ENCODE measurements at regions not wholly inside any gene's neighbourhood (a gene's known extent, or its start where the extent isn't known, plus 50 kb on each side); places are given as distances from the start of the nearest gene placed in this dataset.

DNA sequence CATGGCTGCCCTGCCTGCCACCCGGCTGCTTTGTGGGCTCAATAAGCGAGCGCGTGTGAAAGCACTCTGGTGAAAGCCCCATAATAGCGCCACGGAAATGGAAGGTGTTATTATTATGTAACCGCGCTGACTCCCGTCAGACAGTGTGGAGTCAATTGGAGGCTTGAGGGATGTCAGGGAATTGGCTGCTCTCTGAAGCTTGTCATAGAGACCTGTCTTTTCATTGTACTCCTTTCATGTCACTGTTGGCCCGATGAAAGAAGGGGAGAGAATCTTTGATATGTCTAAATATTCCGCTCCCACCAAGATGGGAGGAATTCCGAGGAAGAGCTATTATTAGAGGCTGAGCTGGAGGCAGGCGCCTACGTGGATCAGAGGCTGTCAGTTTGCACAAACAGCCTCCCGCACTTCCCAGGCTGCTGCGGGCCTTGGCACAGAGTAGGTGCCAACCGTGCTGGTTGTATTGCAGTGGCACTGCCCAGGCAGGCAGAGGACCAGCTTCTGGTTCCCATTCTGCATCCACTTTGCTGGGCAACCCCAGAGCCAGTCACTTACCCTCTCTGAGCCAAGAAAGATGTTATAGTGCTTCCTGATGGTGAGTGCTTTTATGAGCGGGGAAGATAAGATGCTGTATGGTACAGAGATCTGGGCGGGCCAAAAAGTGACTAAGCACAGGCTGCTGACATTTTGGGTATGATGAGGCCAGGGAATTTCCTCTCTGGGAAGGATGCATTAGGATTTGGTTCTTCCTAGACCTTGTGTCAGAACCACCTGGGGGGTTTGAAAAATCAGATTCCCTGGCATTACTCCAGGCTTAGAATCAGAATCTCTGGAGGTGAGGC, 151.4 kb downstream of the RPS24 start:
- Histone ChIP-seq H3K27ac (no peak overlapping the region), H3K9me3 (no peaks in the 10 kb centered on the region), H3K4me1 (ENCODE audit: insufficient read depth) (no peaks in the 10 kb centered on the region), H3K27me3 (no peaks in the 10 kb centered on the region), H3K4me3 (no peak overlapping the region), H3K36me3 (no peaks in the 10 kb centered on the region)
- DNase-seq: no peak
- intact Hi-C loops (cut with DNase I): no loop called here
- TF ChIP-seq POLR2A (IDR thresholded peaks at IDR 0.05) (no peak), EP300 (IDR thresholded peaks at IDR 0.05) (no peak)
- TF ChIP-seq, protein P1, sequence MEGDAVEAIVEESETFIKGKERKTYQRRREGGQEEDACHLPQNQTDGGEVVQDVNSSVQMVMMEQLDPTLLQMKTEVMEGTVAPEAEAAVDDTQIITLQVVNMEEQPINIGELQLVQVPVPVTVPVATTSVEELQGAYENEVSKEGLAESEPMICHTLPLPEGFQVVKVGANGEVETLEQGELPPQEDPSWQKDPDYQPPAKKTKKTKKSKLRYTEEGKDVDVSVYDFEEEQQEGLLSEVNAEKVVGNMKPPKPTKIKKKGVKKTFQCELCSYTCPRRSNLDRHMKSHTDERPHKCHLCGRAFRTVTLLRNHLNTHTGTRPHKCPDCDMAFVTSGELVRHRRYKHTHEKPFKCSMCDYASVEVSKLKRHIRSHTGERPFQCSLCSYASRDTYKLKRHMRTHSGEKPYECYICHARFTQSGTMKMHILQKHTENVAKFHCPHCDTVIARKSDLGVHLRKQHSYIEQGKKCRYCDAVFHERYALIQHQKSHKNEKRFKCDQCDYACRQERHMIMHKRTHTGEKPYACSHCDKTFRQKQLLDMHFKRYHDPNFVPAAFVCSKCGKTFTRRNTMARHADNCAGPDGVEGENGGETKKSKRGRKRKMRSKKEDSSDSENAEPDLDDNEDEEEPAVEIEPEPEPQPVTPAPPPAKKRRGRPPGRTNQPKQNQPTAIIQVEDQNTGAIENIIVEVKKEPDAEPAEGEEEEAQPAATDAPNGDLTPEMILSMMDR (IDR thresholded peaks at IDR 0.05): no peak
- WGBS, 3 donors: 86 to 89% (median 89%) methylated on average over 19 of the region's 19 CpGs

DNA sequence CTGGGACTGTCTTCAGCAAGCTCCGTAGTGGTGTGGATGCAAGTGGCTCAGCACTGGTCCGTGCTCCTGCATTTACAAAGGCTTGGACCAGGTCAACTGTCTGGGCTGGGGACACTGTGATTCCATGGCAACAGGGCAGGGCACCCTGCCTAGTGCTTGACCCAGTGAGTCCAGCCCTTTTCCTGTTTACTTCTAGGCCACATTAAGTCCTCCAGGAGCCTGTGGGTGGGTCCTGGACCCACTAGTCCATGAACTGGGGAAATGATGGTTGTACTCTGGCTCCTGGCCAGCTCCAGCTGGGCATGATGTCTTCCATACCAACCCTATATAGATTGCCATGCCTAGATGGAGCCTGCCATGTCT, 152.0 kb downstream of the RPS24 start:
- no peaks in the 10 kb centered on the region for H3K27me3 ChIP-seq
- no peaks in the 10 kb centered on the region for H3K9me3 ChIP-seq
- TF ChIP-seq, protein P1 (IDR thresholded peaks at IDR 0.05): no peak
- TF ChIP-seq POLR2A (IDR thresholded peaks at IDR 0.05) (no peak), EP300 (IDR thresholded peaks at IDR 0.05) (no peak)
- intact Hi-C loops (cut with DNase I): no loop called here
- no peak overlapping the region for H3K4me3 ChIP-seq
- no peak for DNase-seq
- H3K27ac ChIP-seq: no peak overlapping the region
- 89% methylated on average over 2 of the region's 2 CpGs for WGBS, 3 donors
- no peaks in the 10 kb centered on the region for H3K36me3 ChIP-seq
- no peaks in the 10 kb centered on the region for H3K4me1 ChIP-seq (ENCODE audit: insufficient read depth)

DNA sequence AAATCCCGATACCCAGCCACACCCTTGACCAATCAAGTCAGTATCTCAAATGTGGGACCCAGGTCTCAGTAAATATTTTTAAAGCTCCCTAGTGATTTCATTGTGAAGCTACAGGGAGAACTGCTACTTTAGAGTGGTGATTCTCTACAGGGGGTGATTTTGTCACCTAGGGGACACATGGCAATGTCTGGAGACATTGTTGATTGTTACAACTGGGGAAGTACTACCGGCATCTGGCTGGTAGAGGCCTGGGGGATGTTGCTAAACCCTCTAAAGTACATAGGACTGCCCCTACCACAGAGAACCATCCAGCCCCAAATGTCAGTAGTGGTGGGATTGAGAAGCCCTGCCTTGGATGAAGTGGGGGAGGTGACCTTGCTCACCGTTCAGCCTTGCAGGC, 152.9 kb downstream of the RPS24 start:
- no peak for DNase-seq
- H3K4me3 ChIP-seq: no peak overlapping the region
- no peak overlapping the region for H3K27ac ChIP-seq
- no peaks in the 10 kb centered on the region for H3K36me3 ChIP-seq
- TF ChIP-seq EP300 (IDR thresholded peaks at IDR 0.05) (no peak), POLR2A (IDR thresholded peaks at IDR 0.05) (no peak)
- TF ChIP-seq, protein P1 (IDR thresholded peaks at IDR 0.05): no peak
- H3K9me3 ChIP-seq: no peaks in the 10 kb centered on the region
- intact Hi-C loops (cut with DNase I): no loop called here
- 81 to 88% (median 83%) methylated on average over 3 of the region's 3 CpGs for WGBS, 3 donors
- no peaks in the 10 kb centered on the region for H3K27me3 ChIP-seq
- no peaks in the 10 kb centered on the region for H3K4me1 ChIP-seq (ENCODE audit: insufficient read depth)

DNA sequence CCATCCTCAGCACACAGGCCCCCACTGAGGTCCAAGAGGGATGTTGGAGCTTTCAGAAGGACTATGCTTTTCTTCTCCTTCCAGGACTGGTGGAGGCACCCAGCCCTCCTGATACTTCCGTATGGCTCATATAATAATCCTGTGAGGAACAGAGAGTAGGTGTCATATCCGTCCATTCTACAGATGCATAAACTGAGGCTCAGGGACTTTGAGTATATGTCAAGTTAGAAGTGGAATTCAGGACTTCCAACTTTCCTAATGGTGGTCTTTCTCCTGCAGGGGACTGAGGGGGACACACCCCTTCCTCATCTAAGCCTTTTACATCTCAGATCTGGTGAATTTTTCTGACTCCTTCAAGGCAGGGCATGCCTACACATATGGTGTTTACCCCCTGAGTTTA, 153.7 kb downstream of the RPS24 start:
- H3K4me1 ChIP-seq (ENCODE audit: insufficient read depth): no peaks in the 10 kb centered on the region
- H3K27me3 ChIP-seq: no peaks in the 10 kb centered on the region
- no peak overlapping the region for H3K27ac ChIP-seq
- H3K36me3 ChIP-seq: no peaks in the 10 kb centered on the region
- intact Hi-C loops (cut with DNase I): no loop called here
- TF ChIP-seq EP300 (IDR thresholded peaks at IDR 0.05) (no peak), POLR2A (IDR thresholded peaks at IDR 0.05) (no peak)
- TF ChIP-seq, protein P1 (IDR thresholded peaks at IDR 0.05): no peak
- H3K4me3 ChIP-seq: no peak overlapping the region
- no peak for DNase-seq
- 95 to 100% (median 98%) methylated on average over 2 of the region's 2 CpGs for WGBS, 3 donors
- no peaks in the 10 kb centered on the region for H3K9me3 ChIP-seq
